ENCODE measurements at regions not wholly inside any gene's neighbourhood (a gene's known extent, or its start where the extent isn't known, plus 50 kb on each side); places are given as distances from the start of the nearest gene placed in this dataset.
"Not testable (repeated sequence)": the region's sequence is repeated elsewhere in the genome, so short reads cannot be mapped to it uniquely, and the experiment has no call there.

- no peak for DNase-seq
Measured at GRCh38 chr2:58730764-58731487, 489.8 kb upstream of the FANCL start.

GRCh38 chr2:58727981-58728656 lies 487.0 kb upstream of the FANCL start:
- no peak for DNase-seq

- DNase-seq = no peak
Measured at GRCh38 chr2:58721912-58722591, 480.9 kb upstream of the FANCL start.

GRCh38 chr2:58720770-58721697 lies 479.9 kb upstream of the FANCL start:
- DNase-seq = no peak

GRCh38 chr2:58720033-58720769 lies 479.1 kb upstream of the FANCL start:
- DNase-seq = no peak

GRCh38 chr2:58715344-58715743 lies 474.2 kb upstream of the FANCL start:
- no peak for DNase-seq

- no peak for DNase-seq
Measured at GRCh38 chr2:58714238-58714637, 473.1 kb upstream of the FANCL start.

GRCh38 chr2:58710795-58711279 lies 469.7 kb upstream of the FANCL start:
- no peak for DNase-seq

GRCh38 chr2:58709687-58710354 lies 468.7 kb upstream of the FANCL start:
- no peak for DNase-seq

- no peak for DNase-seq
Measured at GRCh38 chr2:58709274-58709673, 468.1 kb upstream of the FANCL start.

- no peak for DNase-seq
Measured at GRCh38 chr2:58708565-58708964, 467.4 kb upstream of the FANCL start.

- no peak for DNase-seq
Measured at GRCh38 chr2:58702302-58702885, 461.3 kb upstream of the FANCL start.

GRCh38 chr2:58701688-58702301 lies 460.7 kb upstream of the FANCL start:
- no peak for DNase-seq

GRCh38 chr2:58700591-58700990 lies 459.5 kb upstream of the FANCL start:
- no peak for DNase-seq

- DNase-seq = no peak
Measured at GRCh38 chr2:58699411-58699810, 458.3 kb upstream of the FANCL start.

GRCh38 chr2:58698620-58699019 lies 457.5 kb upstream of the FANCL start:
- no peak for DNase-seq

- not testable (repeated sequence) for DNase-seq
Measured at GRCh38 chr2:58694114-58694513, 453.0 kb upstream of the FANCL start.

- not testable (repeated sequence) for DNase-seq
Measured at GRCh38 chr2:58691041-58691440, 449.9 kb upstream of the FANCL start.

GRCh38 chr2:58688813-58689212 lies 447.7 kb upstream of the FANCL start:
- DNase-seq = no peak

- peak; percentile 16 for DNase-seq
Measured at GRCh38 chr2:58686776-58687175, 445.7 kb upstream of the FANCL start.

Data from NCI-H82 (cell line).